Tibial nerve (tissue), 3 donors: ENCODE measurements at regions not wholly inside any gene's neighbourhood (a gene's known extent, or its start where the extent isn't known, plus 50 kb on each side); places are given as distances from the start of the nearest gene placed in this dataset.

Source experiments
- CTCF ChIP-seq, 5 experiments: fragments of 200-600 bp in 3 of 5; fragments of 450-650 bp in 2 of 5; sonication (generic) in 3 of 5; IDR thresholded peaks; one replicate each; pipeline ENCODE4 v1.5.1; 2016 to 2019; ENCODE audit warnings: antibody characterized with exemption in 5 of 5, mild to moderate bottlenecking in 3 of 5, moderate library complexity in 2 of 5
- POLR2A ChIP-seq, 2 donors: fragments of 450-650 bp; IDR thresholded peaks; one replicate each; pipeline ENCODE4 v1.6.1; 2017; ENCODE audit warnings: antibody characterized with exemption in 2 of 2, mild to moderate bottlenecking in 2 of 2, moderate library complexity in 2 of 2

- TF ChIP-seq CTCF (IDR thresholded peaks at IDR 0.05) (no peak), POLR2A (IDR thresholded peaks at IDR 0.05) (no peak)
Measured at GRCh38 chr10:10803278-10803677, 214.4 kb upstream of the CELF2 start.
